ENCODE measurements at regions not wholly inside any gene's neighbourhood (a gene's known extent, or its start where the extent isn't known, plus 50 kb on each side); places are given as distances from the start of the nearest gene placed in this dataset.

DNA sequence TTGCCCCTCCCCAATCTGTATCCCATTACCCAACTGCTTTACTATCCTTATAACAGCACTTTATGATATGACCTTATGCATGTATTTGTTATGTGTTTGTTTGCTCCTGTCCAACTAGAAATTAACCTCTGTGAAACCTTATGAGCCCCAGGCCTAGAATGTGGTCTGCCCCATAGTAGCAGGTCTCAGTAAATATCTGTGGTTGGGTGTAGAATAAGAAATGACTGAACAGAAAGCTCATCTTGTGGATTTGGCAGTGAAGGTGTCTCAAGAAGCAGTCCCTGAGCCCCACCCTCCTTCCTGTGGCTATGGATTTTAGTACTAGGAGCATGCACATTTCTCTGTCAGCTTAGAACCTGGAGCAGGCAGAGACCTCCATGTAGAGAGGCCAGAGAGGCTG, 229.0 kb upstream of the LCORL start:
- no peak for TF ChIP-seq EZH2 (IDR thresholded peaks at IDR 0.05; ENCODE audit: borderline replicate concordance, low read depth, low read length, poor library complexity, severe bottlenecking)
- TF ChIP-seq, protein P1, sequence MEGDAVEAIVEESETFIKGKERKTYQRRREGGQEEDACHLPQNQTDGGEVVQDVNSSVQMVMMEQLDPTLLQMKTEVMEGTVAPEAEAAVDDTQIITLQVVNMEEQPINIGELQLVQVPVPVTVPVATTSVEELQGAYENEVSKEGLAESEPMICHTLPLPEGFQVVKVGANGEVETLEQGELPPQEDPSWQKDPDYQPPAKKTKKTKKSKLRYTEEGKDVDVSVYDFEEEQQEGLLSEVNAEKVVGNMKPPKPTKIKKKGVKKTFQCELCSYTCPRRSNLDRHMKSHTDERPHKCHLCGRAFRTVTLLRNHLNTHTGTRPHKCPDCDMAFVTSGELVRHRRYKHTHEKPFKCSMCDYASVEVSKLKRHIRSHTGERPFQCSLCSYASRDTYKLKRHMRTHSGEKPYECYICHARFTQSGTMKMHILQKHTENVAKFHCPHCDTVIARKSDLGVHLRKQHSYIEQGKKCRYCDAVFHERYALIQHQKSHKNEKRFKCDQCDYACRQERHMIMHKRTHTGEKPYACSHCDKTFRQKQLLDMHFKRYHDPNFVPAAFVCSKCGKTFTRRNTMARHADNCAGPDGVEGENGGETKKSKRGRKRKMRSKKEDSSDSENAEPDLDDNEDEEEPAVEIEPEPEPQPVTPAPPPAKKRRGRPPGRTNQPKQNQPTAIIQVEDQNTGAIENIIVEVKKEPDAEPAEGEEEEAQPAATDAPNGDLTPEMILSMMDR (conservative IDR thresholded peaks at IDR 0.05; ENCODE audit: low read depth, low read length), result no peak
- Histone ChIP-seq H3K36me3 (ENCODE audit: insufficient read depth, low read length, poor library complexity, severe bottlenecking) (no peaks in the 10 kb centered on the region), H3K27ac (ENCODE audit: low read depth, low read length, poor library complexity, severe bottlenecking) (no peak overlapping the region), H3K4me1 (ENCODE audit: insufficient read depth, low read length, poor library complexity, severe bottlenecking) (no peaks in the 10 kb centered on the region), H3K27me3 (replicated peaks; ENCODE audit: insufficient read depth, low read depth, low read length, poor library complexity) (no peaks in the 10 kb centered on the region), H3K9me3 (ENCODE audit: low read depth, low read length, poor library complexity, severe bottlenecking) (no peaks in the 10 kb centered on the region), H3K4me3 (ENCODE audit: low read depth, low read length, poor library complexity, severe bottlenecking) (no peak overlapping the region)
- no peak for DNase-seq (ENCODE audit: low spot score)
- no TSS peak for BruUV-seq (replicated peaks)
- intact Hi-C loops (cut with micrococcal nuclease; ENCODE audit: unreplicated experiment), result no loop called here
- POLR2A ChIA-PET (ENCODE audit: low non-redundant PET), result no interaction called here
- CTCF ChIA-PET, result no interaction called here

DNA sequence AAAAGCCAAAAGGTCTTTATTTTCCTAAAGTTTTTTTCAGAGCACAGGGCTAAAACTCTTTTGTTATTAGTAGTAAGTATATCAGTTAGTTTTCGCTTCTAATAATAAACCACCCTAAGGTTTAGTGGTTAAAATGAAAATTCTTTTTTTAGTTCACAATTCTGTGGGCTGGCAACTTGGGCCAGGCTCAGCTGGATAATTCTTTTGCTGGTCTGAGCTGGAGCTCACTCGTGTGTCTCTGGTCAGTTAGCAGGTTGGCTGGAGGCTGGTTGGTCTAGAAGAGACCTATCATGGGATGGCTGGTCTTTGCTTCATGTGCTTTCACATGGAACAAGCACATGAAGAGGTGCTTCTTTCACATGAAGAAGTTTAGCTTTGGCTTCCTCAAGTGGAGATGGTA, 227.1 kb upstream of the LCORL start:
- TF ChIP-seq, protein P1 (conservative IDR thresholded peaks at IDR 0.05; ENCODE audit: low read depth, low read length), result no peak
- TF ChIP-seq EZH2 (IDR thresholded peaks at IDR 0.05; ENCODE audit: borderline replicate concordance, low read depth, low read length, poor library complexity, severe bottlenecking), result no peak
- POLR2A ChIA-PET (ENCODE audit: low non-redundant PET), result no interaction called here

DNA sequence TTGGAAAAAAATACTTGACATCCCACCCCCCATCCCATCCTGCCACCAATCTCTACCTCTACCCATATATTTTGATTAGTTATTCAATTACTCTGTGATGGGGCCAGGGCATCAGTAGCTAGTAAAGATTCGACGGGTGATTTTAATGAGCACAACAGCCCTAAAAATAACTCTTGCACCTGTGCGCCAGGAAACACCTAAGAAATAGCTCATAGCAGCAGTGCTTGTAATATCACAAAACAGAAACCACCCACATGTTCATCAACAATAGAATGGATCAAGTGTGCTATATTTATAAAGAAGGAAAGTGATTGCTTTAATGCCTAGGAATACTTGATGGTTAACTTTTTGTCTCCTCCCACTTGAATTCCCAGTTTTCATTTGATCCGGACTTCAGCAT, 225.6 kb upstream of the LCORL start:
- H3K9me3 ChIP-seq (ENCODE audit: low read depth, low read length, poor library complexity, severe bottlenecking), result no peaks in the 10 kb centered on the region
- intact Hi-C loops (cut with micrococcal nuclease; ENCODE audit: unreplicated experiment), result no loop called here
- H3K27ac ChIP-seq (ENCODE audit: low read depth, low read length, poor library complexity, severe bottlenecking), result no peak overlapping the region
- TF ChIP-seq, protein P1 (conservative IDR thresholded peaks at IDR 0.05; ENCODE audit: low read depth, low read length), result no peak
- TF ChIP-seq EZH2 (IDR thresholded peaks at IDR 0.05; ENCODE audit: borderline replicate concordance, low read depth, low read length, poor library complexity, severe bottlenecking), result no peak
- no peak overlapping the region for H3K4me3 ChIP-seq (ENCODE audit: low read depth, low read length, poor library complexity, severe bottlenecking)
- POLR2A ChIA-PET (ENCODE audit: low non-redundant PET), result no interaction called here
- H3K27me3 ChIP-seq (replicated peaks; ENCODE audit: insufficient read depth, low read depth, low read length, poor library complexity), result no peaks in the 10 kb centered on the region
- no TSS peak for BruUV-seq (replicated peaks)
- CTCF ChIA-PET, result no interaction called here
- DNase-seq (ENCODE audit: low spot score), result no peak
- H3K36me3 ChIP-seq (ENCODE audit: insufficient read depth, low read length, poor library complexity, severe bottlenecking), result no peaks in the 10 kb centered on the region
- H3K4me1 ChIP-seq (ENCODE audit: insufficient read depth, low read length, poor library complexity, severe bottlenecking), result no peaks in the 10 kb centered on the region

More for the DNA sequence above, 227.1 kb upstream of the LCORL start:
- Histone ChIP-seq H3K27ac (ENCODE audit: low read depth, low read length, poor library complexity, severe bottlenecking) (no peak overlapping the region), H3K36me3 (ENCODE audit: insufficient read depth, low read length, poor library complexity, severe bottlenecking) (no peaks in the 10 kb centered on the region), H3K4me1 (ENCODE audit: insufficient read depth, low read length, poor library complexity, severe bottlenecking) (no peaks in the 10 kb centered on the region), H3K4me3 (ENCODE audit: low read depth, low read length, poor library complexity, severe bottlenecking) (no peak overlapping the region), H3K27me3 (replicated peaks; ENCODE audit: insufficient read depth, low read depth, low read length, poor library complexity) (no peaks in the 10 kb centered on the region), H3K9me3 (ENCODE audit: low read depth, low read length, poor library complexity, severe bottlenecking) (no peaks in the 10 kb centered on the region)
- intact Hi-C loops (cut with micrococcal nuclease; ENCODE audit: unreplicated experiment), result no loop called here
- DNase-seq (ENCODE audit: low spot score), result no peak
- BruUV-seq (replicated peaks), result no TSS peak
- CTCF ChIA-PET, result no interaction called here
